Stimulated activated CD4-positive, alpha-beta T cell treated with anti-CD3 and anti-CD28 coated beads, Interleukin-1b, Interleukin-23, amount 100 ng/mL, for 1 hour (primary cell): ENCODE measurements at regions not wholly inside any gene's neighbourhood (a gene's known extent, or its start where the extent isn't known, plus 50 kb on each side); places are given as distances from the start of the nearest gene placed in this dataset.

Source experiments
- DNase-seq, 2 donors: peaks; one replicate each; pipeline ENCODE4 v3.0.0-alpha.2; 2020; ENCODE audit warnings: low read depth in 2 of 2

DNA sequence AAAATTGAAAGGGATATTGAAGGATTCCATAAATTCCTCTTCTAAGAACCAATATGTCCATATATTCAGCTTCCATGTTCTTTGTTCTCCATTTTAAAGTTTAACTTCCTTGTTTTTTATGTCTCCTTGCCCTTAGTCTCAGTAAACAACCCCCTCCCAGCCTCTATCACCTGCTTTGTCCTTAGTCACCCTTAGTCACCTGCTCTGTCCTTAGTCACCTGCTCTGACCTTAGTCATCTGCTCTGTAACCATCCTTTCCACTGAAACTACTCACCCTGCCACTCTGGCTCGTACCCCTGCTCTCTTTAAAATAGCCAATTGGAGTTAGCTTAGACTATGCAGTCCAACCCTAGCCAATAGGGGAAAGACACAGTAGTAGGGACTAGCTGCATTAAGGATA is 136.2 kb upstream of the TMEM106B start:
- DNase-seq = no peak

DNA sequence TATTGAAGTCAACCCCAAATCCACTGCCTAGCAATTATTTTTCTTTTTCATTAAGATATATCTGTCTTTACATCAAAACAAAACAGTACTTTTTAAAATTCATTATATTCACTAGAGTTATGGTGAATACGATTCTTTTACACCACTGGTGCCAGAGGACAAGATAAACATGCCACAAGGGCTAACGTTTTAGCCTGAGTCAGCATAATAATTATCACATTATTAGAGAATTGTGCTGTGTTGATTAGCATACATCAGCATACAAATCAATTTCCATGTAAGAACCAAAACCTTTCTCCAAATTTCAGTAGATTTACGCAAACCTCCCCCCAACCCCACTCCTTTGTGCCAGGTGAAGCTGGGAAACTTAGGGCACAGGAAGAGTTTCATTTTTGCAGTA is 131.1 kb upstream of the TMEM106B start:
- DNase-seq = no peak

DNA sequence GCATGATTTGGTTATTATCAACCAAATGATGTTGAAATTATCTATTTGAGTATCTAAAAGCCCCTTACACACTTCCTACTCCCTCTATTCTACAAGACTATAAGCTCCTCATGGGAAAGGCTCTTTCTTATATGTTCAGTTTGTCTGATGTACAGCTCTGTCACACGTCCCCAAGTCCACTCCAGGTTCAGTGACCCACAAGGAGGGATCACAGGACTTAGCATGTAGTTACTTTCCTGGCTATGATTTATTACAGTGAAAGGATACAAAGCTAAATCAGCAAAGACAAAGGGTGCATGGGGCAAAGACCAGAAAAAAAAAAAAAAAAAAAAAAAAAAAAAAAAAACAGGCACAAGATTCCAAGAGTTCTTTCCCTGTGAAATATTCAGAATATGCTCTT is 125.6 kb upstream of the TMEM106B start:
- DNase-seq = no peak

DNA sequence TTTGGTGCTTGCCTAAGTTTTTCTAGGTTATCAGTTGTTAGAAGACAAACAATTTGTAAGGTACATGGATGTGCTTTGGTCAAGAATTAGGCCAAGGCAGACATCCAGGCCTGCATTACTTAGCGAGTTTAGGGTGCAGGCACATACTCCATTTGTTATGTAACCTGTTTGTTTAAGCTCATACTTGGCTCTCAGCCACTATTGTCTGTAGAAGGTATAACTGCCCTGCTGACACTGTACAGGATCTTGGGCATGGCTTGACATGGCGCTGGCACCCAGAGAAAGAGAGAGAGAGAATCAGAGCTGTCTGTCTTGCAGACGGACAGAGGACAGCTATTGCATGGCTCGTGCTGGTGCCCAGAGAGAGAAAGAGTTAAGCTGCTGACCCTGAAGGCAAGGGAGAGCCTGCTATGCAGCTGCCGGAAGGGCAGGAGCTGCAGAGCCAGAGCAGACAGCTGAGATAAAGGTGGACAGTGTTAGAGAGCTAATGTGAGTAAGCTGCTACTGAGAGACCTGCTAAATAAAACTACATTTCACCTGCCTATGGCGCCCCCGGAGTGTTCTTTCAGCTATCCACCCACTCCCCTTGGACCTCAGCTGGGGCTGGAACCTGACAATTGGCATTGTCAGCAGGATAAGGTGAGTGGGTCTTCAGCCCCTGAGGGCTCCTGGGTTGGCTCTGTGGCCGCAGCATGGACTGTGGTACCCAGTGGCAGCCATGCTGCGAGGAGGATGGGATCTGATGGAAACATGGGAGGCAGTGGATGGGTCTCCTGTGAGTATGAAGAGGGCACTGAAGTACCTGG is 120.9 kb upstream of the TMEM106B start:
- no peak for DNase-seq

DNA sequence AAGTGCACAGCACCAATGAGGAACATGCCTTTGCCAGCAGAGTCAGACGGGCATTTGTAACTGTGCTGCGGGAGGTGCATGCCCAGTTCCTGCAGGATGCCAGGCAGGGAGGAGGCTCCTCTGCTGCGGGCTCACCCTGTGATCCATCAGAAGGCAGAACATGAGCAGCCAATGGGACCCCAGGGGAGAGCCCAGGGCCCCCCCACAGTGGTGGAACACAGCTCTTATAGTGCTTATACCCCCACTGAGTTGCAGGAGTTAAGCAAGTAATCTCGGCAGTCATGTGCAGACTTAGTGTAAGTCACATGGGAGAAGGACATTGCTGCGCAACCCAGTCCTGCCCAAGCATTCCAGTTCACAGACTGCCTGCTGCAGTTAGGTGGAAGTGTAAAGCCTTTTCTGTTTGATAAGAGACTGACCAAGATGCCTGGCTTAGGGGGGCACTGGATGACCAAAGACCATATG is 120.3 kb upstream of the TMEM106B start:
- DNase-seq = no peak

DNA sequence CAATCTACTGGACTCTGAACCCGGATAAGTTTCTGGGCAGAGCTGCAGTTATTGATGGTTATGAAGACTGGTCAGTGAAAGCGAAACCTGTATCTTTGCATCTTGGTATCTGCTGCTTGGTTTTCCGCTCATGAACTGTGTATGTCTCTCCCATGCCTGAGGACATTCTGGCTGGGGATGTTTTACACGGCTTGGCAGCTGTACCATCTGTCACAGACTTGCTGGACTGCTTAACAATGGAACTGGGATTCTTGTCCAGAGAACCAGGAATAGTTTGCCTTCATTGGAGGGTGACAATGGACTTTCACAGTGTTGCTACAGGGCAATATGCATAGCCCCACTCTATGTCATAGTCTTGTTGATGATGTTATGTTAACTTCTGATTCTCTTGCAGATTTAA is 119.9 kb upstream of the TMEM106B start:
- DNase-seq = no peak

DNA sequence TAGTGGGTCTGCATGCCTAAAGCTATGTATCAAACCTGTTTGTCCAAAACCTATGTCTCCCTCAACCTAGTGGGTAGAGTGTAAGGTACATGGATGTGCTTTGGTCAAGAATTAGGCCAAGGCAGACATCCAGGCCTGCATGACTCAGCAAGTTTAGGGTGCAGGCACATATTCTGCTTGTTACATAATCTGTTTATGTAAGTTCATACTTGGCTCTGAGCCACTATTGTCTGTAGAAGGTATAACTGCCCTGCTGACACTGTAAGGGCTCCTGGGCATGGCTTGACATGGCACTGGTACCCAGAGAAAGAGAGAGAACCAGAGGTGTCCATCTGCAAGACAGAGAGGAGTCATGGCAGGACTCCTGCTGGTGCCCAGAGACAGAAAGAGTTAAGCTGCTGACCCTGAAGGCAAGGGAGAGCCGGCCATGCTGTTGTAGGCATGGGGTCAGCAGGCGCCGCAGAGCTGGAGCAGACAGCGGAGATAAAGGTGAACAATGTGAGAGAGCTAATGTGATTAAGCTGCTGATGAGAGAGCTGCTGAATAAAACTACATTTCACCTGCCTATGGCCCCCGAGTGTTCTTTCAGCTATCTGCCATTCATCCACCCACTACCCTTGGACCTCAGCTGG is 118.5 kb upstream of the TMEM106B start:
- DNase-seq = no peak

DNA sequence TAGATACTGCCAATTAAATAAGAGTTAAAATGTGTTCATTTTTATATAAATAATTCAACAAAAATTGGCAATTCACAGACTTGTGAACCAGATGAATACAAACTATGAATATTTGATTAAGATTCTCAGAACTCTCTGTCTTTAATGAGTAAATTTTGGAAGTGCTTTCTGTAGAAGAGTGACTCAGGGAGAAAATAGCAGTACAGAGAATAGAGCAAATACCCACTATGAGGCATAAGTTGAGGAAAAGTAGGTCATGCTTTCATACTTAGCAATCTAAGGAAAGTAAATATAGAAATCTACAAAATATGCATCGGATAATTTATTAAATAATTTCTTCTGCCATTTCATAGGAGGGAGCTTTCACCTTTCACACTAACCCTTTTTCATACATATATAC is 117.7 kb upstream of the TMEM106B start:
- no peak for DNase-seq

DNA sequence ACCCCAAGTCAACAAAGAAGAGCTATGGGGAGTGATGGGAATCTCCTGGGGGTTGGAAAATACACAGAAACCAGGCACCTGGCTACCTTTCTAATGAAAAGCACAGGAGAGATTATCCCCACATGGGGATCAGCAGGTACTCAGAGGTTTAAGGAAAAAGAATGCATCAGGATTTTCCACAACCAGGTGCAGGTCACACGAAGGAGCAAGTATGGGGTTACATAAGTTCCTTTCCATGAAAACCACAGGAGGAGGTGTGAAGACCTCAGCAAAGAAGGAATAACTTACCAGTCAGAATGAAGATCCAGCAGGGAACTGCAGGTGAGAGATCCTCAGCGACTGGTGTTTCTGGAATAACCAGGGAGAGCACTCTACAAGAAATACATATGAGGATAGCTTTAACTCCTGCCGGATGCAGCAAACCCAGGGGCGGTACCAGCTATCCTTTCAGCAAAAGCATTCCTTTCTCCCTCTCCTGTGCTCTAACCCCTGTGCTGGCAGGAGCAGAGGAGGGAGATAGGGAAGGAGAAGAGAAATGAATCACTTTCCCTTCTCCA is 116.7 kb upstream of the TMEM106B start:
- no peak for DNase-seq

DNA sequence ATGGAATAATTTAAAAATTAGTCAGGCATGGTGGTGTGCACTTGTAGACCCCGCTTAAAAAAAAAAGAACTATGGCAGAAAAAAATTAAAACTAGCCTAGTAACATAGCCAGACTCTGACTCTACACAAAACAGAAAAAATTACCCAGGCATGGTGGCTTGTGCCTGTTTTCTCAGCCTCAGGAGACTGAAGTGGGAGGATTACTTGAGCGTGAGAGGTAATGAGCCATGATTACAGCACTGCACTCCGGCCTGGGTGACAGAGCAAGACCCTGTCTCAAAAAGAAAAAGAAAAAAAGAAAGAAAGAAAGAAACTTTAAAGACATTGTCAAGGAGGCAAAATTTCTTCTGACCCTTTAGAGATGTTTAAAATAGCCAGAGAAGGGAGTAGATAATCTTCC is 109.0 kb upstream of the TMEM106B start:
- DNase-seq = no peak

DNA sequence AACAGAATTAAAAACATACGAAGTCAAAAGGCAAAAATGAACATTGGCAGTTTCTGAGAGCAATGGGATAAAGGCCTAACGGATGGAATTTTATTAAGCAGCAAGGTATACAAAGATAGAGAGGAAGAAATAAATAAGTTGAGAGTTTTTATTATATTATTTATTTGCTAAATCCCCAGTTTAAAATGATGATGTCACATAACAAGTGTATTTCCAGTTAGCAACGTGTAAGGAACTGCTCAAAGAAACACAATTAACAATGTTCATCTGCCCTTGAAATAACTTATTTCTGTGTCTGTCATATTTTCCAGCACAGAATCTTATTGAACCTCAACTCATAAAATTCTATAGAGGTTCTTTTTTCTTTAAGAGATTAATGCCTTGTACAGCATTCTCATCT is 108.6 kb upstream of the TMEM106B start:
- DNase-seq = no peak

DNA sequence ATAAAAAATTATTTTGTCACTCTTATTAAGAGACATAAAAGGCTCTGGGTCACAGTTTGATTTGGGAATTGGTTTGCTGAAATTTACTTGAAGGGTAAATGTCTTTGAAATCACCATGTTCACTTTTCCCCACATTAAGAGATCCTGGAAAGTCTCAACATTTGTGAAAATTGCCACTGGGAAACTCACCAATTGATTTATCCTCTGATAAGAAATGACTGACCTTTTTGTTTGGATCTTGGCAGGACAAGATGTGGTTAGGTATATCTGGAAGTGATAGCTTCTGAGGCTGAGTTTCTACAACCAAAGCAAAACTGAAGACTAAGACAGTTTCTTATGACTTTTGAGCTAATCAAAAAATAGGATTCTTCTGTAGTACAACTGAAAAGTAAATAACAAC is 107.1 kb upstream of the TMEM106B start:
- DNase-seq = no peak

DNA sequence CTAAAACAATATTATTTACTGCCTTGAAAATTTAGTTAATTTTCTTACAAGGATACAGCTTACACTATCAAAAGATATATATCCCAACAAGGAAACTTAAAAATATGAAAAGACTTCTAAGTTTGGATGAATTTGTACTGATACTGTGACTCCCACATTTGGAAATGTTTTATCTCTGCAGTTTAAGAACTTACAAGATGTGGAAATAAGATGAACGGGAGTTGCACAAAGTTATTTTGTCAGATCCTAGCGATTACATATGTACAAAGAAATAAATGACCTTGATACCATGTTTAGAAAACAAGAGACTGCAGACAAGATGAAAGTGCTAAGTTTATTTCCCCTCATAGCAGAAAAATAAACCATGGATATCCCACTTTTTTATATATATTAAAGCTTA is 103.7 kb upstream of the TMEM106B start:
- DNase-seq = no peak

DNA sequence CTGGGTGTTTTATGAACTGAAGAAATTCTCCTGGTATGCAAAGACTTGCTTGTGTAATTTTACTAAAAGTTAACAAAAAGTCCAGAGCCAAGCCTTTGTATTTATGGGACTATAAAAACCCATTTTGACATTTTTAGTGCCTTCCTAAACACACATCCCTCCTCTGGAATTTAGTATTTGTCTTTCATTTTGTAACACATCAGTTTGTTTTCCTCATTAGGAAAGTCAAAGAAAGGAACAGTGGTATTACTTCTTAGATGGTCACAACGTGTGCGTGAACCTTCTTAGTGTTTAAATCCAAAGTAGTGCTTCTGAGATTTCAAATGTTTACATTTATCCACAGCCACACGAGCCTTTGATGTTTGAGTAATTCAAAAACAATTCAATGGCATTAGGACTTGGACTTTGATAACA is 103.2 kb upstream of the TMEM106B start:
- DNase-seq = no peak

DNA sequence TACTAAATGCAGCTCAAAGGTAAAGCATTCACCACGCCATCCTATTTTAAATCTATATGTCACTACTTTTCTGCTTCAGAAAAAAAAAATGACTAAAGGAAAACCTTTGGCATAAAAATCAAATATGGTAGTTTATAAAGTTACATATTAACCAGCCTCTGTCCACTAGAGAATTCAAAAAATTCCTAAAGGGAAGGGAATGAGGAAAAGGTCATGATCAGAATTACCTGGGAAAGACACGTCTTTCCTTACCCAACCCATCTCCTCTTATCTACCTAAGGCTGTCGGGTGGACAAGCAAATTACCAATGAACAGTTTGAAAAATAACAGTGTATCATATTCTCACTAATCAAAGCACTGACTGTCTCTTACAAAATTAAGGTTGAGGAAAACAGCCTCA is 100.7 kb upstream of the TMEM106B start:
- no peak for DNase-seq

DNA sequence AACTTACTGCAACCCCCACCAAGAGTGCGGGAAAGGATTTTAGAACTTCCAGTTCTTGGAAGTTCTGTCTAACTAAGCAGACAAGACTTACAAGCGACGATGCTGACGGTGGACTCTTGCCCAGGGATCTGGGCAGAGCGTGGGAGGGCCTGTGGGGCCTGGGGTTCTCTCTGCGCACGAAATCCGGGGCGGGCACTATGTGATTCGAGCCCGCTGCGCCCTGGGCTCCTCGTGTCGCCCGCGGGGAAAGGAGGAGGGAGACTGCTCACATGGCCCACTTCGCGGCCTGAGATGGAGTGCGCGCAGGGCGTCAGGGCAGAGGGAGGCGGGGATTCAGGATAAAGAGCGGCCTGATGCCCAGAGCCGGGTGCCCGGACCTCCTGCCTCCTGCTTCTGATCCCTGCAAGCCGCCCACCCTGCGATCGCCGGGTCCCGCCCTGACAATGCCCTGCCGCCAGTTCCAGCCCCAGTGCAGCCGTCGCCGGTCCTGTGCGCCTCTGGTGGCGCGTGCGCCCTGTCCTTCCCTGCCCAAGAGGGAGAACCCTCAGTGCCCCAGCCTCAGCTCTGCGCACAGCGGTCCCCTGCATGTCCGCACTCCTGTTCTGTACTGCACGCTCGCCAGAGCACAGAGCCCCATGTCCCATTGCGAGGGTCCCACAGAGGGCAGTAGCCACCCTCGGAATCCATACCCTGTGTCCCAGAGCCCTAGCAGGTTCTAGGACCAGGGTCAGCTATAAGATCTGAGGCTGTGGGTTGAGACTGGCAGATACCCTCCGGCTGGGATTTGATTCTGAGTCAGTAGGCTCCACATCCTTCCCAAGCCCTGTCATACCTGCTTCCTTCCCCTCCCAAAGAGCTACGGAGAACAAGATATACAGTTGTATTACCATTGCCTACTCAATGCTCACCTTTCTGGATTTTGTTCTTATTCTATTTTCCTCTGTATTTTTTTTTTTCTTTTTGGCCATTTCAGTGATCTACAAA is 99.4 kb upstream of the TMEM106B start:
- DNase-seq = no peak

DNA sequence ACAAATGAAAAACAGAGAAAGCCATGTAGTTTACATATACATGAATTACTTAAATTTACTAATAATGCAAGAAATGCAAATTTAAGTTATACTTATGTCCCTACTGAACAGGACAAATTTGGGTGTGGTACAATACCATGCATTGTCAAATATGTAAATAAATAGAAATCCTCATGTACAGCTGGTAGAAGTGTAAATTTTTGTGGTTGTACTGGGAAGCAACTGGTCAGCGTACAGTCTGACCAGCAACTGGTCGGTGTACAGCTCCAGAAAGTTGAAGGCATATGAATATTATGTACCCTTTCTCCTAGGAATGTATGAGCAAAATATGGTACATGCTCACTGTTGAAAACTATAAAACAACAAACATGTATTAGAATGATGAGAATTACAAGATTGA is 93.9 kb upstream of the TMEM106B start:
- DNase-seq = no peak

DNA sequence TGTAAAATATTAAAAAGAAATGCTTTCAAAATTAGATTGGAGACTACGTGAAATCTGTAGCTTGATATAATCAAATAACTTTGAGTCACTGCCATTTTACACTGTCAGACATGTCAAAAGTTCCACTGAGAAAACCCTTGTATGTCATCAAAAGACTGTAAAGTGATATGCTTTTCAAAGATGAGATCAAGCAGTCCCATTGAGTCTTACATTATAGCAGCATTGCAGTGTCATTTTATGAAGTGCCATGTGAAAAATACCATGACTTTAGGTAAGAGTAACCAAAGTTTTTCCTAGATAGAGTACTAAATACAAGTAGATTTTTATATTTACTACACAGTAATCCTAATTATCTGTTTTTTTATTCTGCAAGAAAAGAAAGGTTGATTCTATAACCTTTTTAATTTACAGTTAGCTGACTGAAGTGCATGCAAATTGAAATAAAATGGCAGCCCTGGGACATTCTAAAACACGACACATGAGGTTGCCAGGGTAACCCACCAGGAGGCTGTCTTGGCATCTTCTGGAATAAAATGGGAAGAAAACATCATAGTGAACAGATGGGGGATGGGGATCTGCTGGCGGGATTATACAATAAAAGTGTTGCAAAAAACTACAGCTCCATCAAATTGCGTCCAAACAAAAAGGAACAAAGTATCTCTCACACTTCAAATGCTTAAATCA is 91.3 kb upstream of the TMEM106B start:
- DNase-seq = no peak

DNA sequence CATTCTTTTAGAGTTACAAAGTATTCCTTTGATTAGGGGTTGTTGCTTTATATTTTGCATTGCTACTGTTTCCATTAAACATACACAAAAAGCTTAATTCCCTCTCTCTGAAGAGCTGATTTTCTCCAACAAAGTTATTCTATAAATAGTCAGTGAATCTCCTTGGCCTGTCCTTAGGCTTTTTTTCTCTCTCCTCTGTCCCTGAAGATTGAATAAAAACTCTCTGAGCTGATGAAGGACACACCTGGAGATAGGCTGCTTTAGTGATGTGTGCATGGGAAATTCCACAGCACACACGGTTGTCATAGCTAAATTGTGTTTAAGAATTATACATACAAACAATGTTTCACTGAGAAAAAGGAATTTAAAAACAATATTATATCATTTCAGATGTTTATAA is 90.5 kb upstream of the TMEM106B start:
- no peak for DNase-seq

DNA sequence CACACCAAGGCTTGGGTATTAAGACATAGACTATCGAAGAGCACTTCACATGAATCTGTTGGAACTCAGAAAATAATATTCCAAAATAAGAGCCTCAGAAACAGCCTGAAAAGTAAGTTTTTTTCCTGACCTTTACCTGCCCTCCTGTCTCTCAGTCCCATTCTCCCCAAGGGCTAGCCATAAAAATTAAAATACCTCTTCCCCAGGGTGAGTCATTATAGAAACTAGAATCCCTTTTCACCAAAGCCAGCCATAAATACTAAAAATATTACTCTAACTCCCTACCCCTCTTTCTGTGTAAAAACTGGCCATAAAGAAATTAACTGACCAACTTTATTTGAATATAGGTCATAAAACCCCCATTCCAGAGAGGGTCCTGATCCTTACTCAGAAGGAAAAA is 87.9 kb upstream of the TMEM106B start:
- no peak for DNase-seq

DNA sequence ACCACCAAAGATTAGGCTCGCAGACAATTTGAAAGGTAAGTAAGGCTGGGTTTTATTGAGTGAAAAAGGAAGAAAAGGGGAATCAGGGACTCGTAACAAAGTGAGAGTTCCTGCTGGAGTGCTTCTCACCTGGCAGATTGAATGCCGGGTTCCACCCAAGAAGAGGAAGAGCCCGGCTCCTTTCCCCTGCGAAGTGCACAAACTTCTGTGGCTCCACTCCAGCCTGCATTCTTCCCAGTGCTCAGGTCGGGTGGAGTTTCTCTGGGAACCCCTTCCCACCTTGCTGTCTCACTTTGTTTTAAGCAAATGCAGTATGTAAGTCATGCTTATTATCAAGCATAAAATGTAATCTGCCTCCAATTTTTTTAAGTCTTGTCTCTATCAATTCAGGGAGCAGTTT is 87.1 kb upstream of the TMEM106B start:
- DNase-seq = no peak
